ENCODE measurements at regions not wholly inside any gene's neighbourhood (a gene's known extent, or its start where the extent isn't known, plus 50 kb on each side); places are given as distances from the start of the nearest gene placed in this dataset.

- POLR2A ChIA-PET, result no interaction called here
- no peak for TF ChIP-seq FOXJ3 (CRISPR knock-in tag; IDR thresholded peaks at IDR 0.05)
- TF ChIP-seq TAF1 (IDR thresholded peaks at IDR 0.05; ENCODE audit: borderline replicate concordance, low read depth, low read length), result no peak
- no peak for TF ChIP-seq TCF12 (IDR thresholded peaks at IDR 0.05)
- no peak for TF ChIP-seq MXI1 (IDR thresholded peaks at IDR 0.05; ENCODE audit: low read depth, low read length)
- TF ChIP-seq TEAD4 (IDR thresholded peaks at IDR 0.05; ENCODE audit: borderline replicate concordance, insufficient read depth), result no peak
- no peak for DNase-seq
- 4% methylated on average over 1 of the region's 1 CpG for WGBS (ENCODE audit: low lambda C conversion rate)
- H3K4me1 ChIP-seq (ENCODE audit: control insufficient read depth in 1 of 2, insufficient read depth in 2 of 2, low read depth in 1 of 2, low read length in 1 of 2), result no peaks in the 10 kb centered on the region; a peak in 1 of 4 replicates
- H3K27ac ChIP-seq (ENCODE audit: low read depth in 2 of 2, low read length in 1 of 2), result no peak overlapping the region
- H3K9me3 ChIP-seq, result no peaks in the 10 kb centered on the region
- H3K9ac ChIP-seq, result no peak overlapping the region
- CTCF ChIA-PET, result no interaction called here
- no peak overlapping the region for H3K4me2 ChIP-seq
- H3K4me3 ChIP-seq (ENCODE audit: low read depth in 2 of 2, low read length in 1 of 2), result no peak overlapping the region
- no peaks in the 10 kb centered on the region for H3K36me3 ChIP-seq (replicated peaks in 1 of 2; ENCODE audit: control insufficient read depth in 1 of 2, insufficient read depth in 2 of 2, low read length in 1 of 2)
- peaks cover 6% of the 10 kb centered on the region; the same call in 1 of the 2 replicates for H3K27me3 ChIP-seq (ENCODE audit: insufficient read depth)
- H3K79me2 ChIP-seq (ENCODE audit: insufficient read depth), result no peaks in the 10 kb centered on the region
- no peaks in the 10 kb centered on the region for H3F3A ChIP-seq (replicated peaks; ENCODE audit: insufficient read depth)
- H3K9me2 ChIP-seq, result no peaks in the 10 kb centered on the region
- no peaks in the 10 kb centered on the region for H4K20me1 ChIP-seq (ENCODE audit: insufficient read depth)
- H2AFZ ChIP-seq (ENCODE audit: low read depth), result no peak overlapping the region
Observed at GRCh38 chr13:36513266-36513665, 81.0 kb downstream of the CCNA1 start.

DNA sequence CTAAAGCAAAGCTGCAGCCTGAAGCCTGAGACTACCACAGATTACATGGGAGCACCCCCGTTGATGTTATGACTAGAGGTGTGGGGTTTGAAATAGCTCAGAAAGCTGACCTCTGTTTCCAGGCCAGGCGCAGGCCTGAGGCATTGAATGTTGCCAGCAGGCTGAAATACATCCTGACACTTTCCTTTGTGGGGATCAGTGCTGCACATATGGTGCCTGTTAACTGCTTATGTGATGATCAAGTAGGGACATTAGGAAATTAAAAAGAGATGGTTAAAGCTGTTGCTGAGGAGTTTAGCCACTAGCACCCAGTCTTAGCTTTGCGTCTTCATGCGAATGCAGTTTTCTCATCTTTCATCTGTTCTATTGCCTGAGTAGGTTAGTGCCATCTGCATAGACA lies 83.2 kb downstream of the CCNA1 start:
- Histone ChIP-seq H3K27ac (ENCODE audit: low read depth in 2 of 2, low read length in 1 of 2) (no peak overlapping the region), H3K4me2 (no peak overlapping the region), H4K20me1 (ENCODE audit: insufficient read depth) (no peaks in the 10 kb centered on the region), H3K79me2 (ENCODE audit: insufficient read depth) (no peaks in the 10 kb centered on the region), H3K4me3 (ENCODE audit: low read depth in 2 of 2, low read length in 1 of 2) (no peak overlapping the region), H3K27me3 (ENCODE audit: insufficient read depth) (peaks cover 6% of the 10 kb centered on the region; the same call in 1 of the 2 replicates), H2AFZ (ENCODE audit: low read depth) (no peak overlapping the region), H3K9me2 (no peaks in the 10 kb centered on the region), H3K9me3 (no peaks in the 10 kb centered on the region), H3K36me3 (replicated peaks in 1 of 2; ENCODE audit: control insufficient read depth in 1 of 2, insufficient read depth in 2 of 2, low read length in 1 of 2) (no peaks in the 10 kb centered on the region), H3F3A (replicated peaks; ENCODE audit: insufficient read depth) (no peaks in the 10 kb centered on the region), H3K9ac (no peak overlapping the region), H3K4me1 (ENCODE audit: control insufficient read depth in 1 of 2, insufficient read depth in 2 of 2, low read depth in 1 of 2, low read length in 1 of 2) (no peaks in the 10 kb centered on the region; a peak in 1 of 4 replicates)
- no peak for DNase-seq
- 35% methylated on average over 4 of the region's 4 CpGs for WGBS (ENCODE audit: low lambda C conversion rate)
- CTCF ChIA-PET, result no interaction called here
- POLR2A ChIA-PET, result no interaction called here
- no peak for TF ChIP-seq JUND (IDR thresholded peaks at IDR 0.05)
- no peak for TF ChIP-seq NFIC (IDR thresholded peaks at IDR 0.05; ENCODE audit: borderline replicate concordance)

DNA sequence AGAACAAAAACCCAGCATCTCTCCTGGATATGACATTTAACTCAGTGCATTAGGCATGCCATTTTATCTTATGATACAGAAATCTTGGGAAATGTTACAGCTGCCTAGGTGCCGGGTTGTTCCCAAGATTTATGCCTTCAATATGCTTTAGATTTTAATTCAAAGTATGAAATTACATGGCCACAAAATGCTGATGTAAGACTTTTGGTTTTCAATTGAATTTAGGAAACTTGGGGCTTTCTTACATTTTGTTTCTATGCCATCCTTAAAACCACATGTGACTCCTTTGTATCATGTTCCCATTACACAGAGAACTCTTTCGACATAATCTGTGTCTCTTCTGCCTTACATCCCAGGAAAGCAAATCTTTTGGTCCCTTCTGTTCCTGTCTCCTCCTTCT lies 83.9 kb downstream of the CCNA1 start:
- Histone ChIP-seq H3K79me2 (ENCODE audit: insufficient read depth) (no peaks in the 10 kb centered on the region), H3K36me3 (replicated peaks in 1 of 2; ENCODE audit: control insufficient read depth in 1 of 2, insufficient read depth in 2 of 2, low read length in 1 of 2) (no peaks in the 10 kb centered on the region), H3K4me3 (ENCODE audit: low read depth in 2 of 2, low read length in 1 of 2) (no peak overlapping the region), H3F3A (replicated peaks; ENCODE audit: insufficient read depth) (no peaks in the 10 kb centered on the region), H3K9me3 (no peaks in the 10 kb centered on the region), H2AFZ (ENCODE audit: low read depth) (no peak overlapping the region), H4K20me1 (ENCODE audit: insufficient read depth) (no peaks in the 10 kb centered on the region), H3K27me3 (ENCODE audit: insufficient read depth) (peaks cover 6% of the 10 kb centered on the region; the same call in 1 of the 2 replicates), H3K9ac (no peak overlapping the region), H3K4me1 (ENCODE audit: control insufficient read depth in 1 of 2, insufficient read depth in 2 of 2, low read depth in 1 of 2, low read length in 1 of 2) (no peaks in the 10 kb centered on the region; a peak in 1 of 4 replicates), H3K9me2 (no peaks in the 10 kb centered on the region), H3K27ac (ENCODE audit: low read depth in 2 of 2, low read length in 1 of 2) (no peak overlapping the region), H3K4me2 (no peak overlapping the region)
- ChIA-PET POLR2A (no interaction called here), CTCF (no interaction called here)
- 5% methylated on average over 2 of the region's 2 CpGs for WGBS (ENCODE audit: low lambda C conversion rate)
- no peak for TF ChIP-seq FOXJ3 (CRISPR knock-in tag; IDR thresholded peaks at IDR 0.05)
- TF ChIP-seq TEAD4 (IDR thresholded peaks at IDR 0.05; ENCODE audit: borderline replicate concordance, insufficient read depth), result no peak
- TF ChIP-seq, protein P1, sequence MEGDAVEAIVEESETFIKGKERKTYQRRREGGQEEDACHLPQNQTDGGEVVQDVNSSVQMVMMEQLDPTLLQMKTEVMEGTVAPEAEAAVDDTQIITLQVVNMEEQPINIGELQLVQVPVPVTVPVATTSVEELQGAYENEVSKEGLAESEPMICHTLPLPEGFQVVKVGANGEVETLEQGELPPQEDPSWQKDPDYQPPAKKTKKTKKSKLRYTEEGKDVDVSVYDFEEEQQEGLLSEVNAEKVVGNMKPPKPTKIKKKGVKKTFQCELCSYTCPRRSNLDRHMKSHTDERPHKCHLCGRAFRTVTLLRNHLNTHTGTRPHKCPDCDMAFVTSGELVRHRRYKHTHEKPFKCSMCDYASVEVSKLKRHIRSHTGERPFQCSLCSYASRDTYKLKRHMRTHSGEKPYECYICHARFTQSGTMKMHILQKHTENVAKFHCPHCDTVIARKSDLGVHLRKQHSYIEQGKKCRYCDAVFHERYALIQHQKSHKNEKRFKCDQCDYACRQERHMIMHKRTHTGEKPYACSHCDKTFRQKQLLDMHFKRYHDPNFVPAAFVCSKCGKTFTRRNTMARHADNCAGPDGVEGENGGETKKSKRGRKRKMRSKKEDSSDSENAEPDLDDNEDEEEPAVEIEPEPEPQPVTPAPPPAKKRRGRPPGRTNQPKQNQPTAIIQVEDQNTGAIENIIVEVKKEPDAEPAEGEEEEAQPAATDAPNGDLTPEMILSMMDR (IDR thresholded peaks at IDR 0.05), result no peak
- TF ChIP-seq RAD21 (IDR thresholded peaks at IDR 0.05; ENCODE audit: low read length), result no peak
- no peak for TF ChIP-seq TCF12 (IDR thresholded peaks at IDR 0.05)
- TF ChIP-seq, protein P2, sequence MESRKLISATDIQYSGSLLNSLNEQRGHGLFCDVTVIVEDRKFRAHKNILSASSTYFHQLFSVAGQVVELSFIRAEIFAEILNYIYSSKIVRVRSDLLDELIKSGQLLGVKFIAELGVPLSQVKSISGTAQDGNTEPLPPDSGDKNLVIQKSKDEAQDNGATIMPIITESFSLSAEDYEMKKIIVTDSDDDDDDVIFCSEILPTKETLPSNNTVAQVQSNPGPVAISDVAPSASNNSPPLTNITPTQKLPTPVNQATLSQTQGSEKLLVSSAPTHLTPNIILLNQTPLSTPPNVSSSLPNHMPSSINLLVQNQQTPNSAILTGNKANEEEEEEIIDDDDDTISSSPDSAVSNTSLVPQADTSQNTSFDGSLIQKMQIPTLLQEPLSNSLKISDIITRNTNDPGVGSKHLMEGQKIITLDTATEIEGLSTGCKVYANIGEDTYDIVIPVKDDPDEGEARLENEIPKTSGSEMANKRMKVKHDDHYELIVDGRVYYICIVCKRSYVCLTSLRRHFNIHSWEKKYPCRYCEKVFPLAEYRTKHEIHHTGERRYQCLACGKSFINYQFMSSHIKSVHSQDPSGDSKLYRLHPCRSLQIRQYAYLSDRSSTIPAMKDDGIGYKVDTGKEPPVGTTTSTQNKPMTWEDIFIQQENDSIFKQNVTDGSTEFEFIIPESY (IDR thresholded peaks at IDR 0.05; ENCODE audit: borderline replicate concordance, low read depth), result no peak
- no peak for TF ChIP-seq ELF1 (IDR thresholded peaks at IDR 0.05)
- no peak for TF ChIP-seq CHD2 (IDR thresholded peaks at IDR 0.05; ENCODE audit: low read length, partially characterized antibody)
- TF ChIP-seq EZH2phosphoT487 (IDR thresholded peaks at IDR 0.05; ENCODE audit: borderline replicate concordance, low read depth), result no peak
- no peak for TF ChIP-seq FOXM1 (IDR thresholded peaks at IDR 0.05; ENCODE audit: low read depth)
- TF ChIP-seq SMC3 (IDR thresholded peaks at IDR 0.05; ENCODE audit: low read depth, low read length), result no peak
- TF ChIP-seq FOSL2 (IDR thresholded peaks at IDR 0.05; ENCODE audit: borderline replicate concordance, low read depth), result no peak
- no peak for TF ChIP-seq POLR2AphosphoS5 (IDR thresholded peaks at IDR 0.05; ENCODE audit: low read depth, low read length)
- no peak for TF ChIP-seq RXRA (IDR thresholded peaks at IDR 0.05; ENCODE audit: borderline replicate concordance, low read depth)
- no peak for TF ChIP-seq EP300 (IDR thresholded peaks at IDR 0.05; ENCODE audit: borderline replicate concordance in 1 of 2, low read depth in 1 of 2, low read length in 1 of 2)
- TF ChIP-seq NFIC (IDR thresholded peaks at IDR 0.05; ENCODE audit: borderline replicate concordance), result no peak
- TF ChIP-seq, protein P3, sequence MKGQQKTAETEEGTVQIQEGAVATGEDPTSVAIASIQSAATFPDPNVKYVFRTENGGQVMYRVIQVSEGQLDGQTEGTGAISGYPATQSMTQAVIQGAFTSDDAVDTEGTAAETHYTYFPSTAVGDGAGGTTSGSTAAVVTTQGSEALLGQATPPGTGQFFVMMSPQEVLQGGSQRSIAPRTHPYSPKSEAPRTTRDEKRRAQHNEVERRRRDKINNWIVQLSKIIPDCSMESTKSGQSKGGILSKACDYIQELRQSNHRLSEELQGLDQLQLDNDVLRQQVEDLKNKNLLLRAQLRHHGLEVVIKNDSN (IDR thresholded peaks at IDR 0.05; ENCODE audit: borderline replicate concordance, low read depth), result no peak
- TF ChIP-seq TAF1 (IDR thresholded peaks at IDR 0.05; ENCODE audit: borderline replicate concordance, low read depth, low read length), result no peak
- no peak for DNase-seq

All from SK-N-SH (cell line).